Parathyroid adenoma (tissue), 2 donors: ENCODE measurements at regions not wholly inside any gene's neighbourhood (a gene's known extent, or its start where the extent isn't known, plus 50 kb on each side); places are given as distances from the start of the nearest gene placed in this dataset.
"Not testable (repeated sequence)": the region's sequence is repeated elsewhere in the genome, so short reads cannot be mapped to it uniquely, and the experiment has no call there.

ENCODE experiments used
- H2AFZ ChIP-seq: fragments of 300-600 bp; sonication (generic); one replicate; pipeline ENCODE4 v1.7.0; 2017; ENCODE audit warnings: antibody characterized with exemption, mild to moderate bottlenecking
- H3K27ac ChIP-seq: fragments of 300-600 bp; sonication (generic); one replicate; pipeline ENCODE4 v1.7.0; 2017
- H3K27me3 ChIP-seq: fragments of 300-600 bp; sonication (generic); one replicate; pipeline ENCODE4 v1.7.0; 2017; ENCODE audit warnings: low read length; ENCODE audit not compliant: control insufficient read depth, insufficient read depth
- H3K36me3 ChIP-seq: fragments of 300-600 bp; sonication (generic); one replicate; pipeline ENCODE4 v1.7.0; 2017; ENCODE audit warnings: low read length; ENCODE audit not compliant: control insufficient read depth, insufficient read depth
- H3K4me1 ChIP-seq: fragments of 300-600 bp; sonication (generic); one replicate; pipeline ENCODE4 v1.7.0; 2017; ENCODE audit warnings: control low read depth
- H3K4me2 ChIP-seq: fragments of 300-600 bp; sonication (generic); one replicate; pipeline ENCODE4 v1.7.0; 2017; ENCODE audit warnings: low read length
- H3K4me3 ChIP-seq: fragments of 300-600 bp; sonication (generic); one replicate; pipeline ENCODE4 v1.7.0; 2017; ENCODE audit warnings: low read depth, low read length
- H3K79me2 ChIP-seq: fragments of 300-600 bp; sonication (generic); one replicate; pipeline ENCODE4 v1.7.0; 2017; ENCODE audit warnings: control low read depth
- H3K9ac ChIP-seq: fragments of 300-600 bp; sonication (generic); one replicate; pipeline ENCODE4 v1.7.0; 2017; ENCODE audit warnings: mild to moderate bottlenecking
- H3K9me3 ChIP-seq: fragments of 300-600 bp; sonication (generic); one replicate; pipeline ENCODE4 v1.7.0; 2017; ENCODE audit warnings: low read length; ENCODE audit not compliant: control insufficient read depth
- TF ChIP-seq, protein P1 (sequence below): fragments of 300-600 bp; sonication (generic); IDR thresholded peaks from one replicate; pipeline ENCODE4 v1.7.0; 2017; ENCODE audit warnings: antibody characterized with exemption, mild to moderate bottlenecking
- donor health status: primary hyperparathyroidism.

DNA sequence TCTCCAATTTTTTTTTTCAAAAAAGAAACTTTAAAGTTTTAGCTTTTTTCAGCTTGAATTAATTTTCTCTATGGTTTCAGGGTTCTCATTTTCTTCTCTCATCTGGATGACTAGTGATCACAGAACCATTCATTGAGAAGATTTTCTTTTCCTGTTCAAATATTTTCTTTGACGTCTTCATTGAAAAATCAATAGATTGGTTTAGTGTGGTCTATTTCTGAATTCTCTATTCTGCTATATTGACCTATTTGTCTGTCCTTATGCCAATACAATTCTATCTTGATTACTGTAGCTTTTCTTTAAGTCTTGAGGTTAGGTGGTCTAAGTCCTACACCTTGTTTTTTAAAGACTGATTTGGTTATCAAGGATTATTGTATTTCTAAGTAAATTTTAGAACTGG, 150.2 kb upstream of the MAN1A1 start:
- H3K27ac ChIP-seq, result no peak overlapping the region
- no peak overlapping the region for H2AFZ ChIP-seq
- no peak overlapping the region for H3K4me3 ChIP-seq
- no peaks in the 10 kb centered on the region for H3K36me3 ChIP-seq
- H3K27me3 ChIP-seq, result no peaks in the 10 kb centered on the region
- TF ChIP-seq, protein P1, sequence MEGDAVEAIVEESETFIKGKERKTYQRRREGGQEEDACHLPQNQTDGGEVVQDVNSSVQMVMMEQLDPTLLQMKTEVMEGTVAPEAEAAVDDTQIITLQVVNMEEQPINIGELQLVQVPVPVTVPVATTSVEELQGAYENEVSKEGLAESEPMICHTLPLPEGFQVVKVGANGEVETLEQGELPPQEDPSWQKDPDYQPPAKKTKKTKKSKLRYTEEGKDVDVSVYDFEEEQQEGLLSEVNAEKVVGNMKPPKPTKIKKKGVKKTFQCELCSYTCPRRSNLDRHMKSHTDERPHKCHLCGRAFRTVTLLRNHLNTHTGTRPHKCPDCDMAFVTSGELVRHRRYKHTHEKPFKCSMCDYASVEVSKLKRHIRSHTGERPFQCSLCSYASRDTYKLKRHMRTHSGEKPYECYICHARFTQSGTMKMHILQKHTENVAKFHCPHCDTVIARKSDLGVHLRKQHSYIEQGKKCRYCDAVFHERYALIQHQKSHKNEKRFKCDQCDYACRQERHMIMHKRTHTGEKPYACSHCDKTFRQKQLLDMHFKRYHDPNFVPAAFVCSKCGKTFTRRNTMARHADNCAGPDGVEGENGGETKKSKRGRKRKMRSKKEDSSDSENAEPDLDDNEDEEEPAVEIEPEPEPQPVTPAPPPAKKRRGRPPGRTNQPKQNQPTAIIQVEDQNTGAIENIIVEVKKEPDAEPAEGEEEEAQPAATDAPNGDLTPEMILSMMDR, result no peak
- H3K4me2 ChIP-seq, result no peak overlapping the region
- no peak overlapping the region for H3K9ac ChIP-seq
- H3K4me1 ChIP-seq, result no peaks in the 10 kb centered on the region
- no peaks in the 10 kb centered on the region for H3K9me3 ChIP-seq
- H3K79me2 ChIP-seq, result no peaks in the 10 kb centered on the region

DNA sequence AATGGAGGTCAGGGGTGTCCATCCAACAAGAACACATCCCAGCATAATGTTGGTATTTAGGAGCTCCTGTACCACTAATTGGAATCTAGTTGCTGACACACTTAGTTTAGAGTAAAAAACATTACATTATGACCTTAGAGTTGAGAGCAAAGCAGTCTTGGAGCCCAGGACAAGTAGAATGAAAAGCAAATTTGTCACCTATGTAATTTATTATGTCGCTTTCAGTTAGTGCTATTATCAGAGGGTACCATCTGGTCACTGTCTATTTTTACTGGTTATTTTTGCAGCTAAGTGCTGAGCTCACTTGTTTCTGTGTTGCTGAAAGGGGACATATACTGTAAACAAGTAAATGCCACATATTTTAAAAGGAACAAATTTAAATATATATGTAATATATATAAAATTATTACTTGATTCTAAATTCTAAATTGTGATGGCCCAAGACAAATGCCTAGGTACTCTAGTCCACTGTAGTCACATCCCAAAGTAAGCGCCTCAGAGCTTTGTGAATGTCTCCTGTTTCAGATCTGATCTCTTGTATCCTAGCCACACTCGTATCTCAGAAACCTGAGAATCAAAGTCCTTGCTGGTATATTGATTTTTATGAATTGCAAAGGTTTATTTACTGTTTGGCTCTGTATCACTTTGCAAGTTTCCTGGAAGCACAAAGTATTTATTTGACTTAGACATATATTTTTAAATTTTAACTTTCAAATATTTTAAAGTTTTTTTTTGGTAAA, 148.6 kb upstream of the MAN1A1 start:
- Histone ChIP-seq H3K4me2 (no peak overlapping the region), H3K4me3 (no peak overlapping the region), H3K79me2 (no peaks in the 10 kb centered on the region), H3K36me3 (no peaks in the 10 kb centered on the region), H3K9me3 (no peaks in the 10 kb centered on the region), H3K9ac (no peak overlapping the region), H3K27ac (no peak overlapping the region), H3K4me1 (no peaks in the 10 kb centered on the region), H2AFZ (no peak overlapping the region), H3K27me3 (no peaks in the 10 kb centered on the region)
- TF ChIP-seq, protein P1, result no peak

- H3K27ac ChIP-seq, result no peak overlapping the region
Measured at GRCh38 chr6:119495230-119495683, 145.7 kb upstream of the MAN1A1 start.

GRCh38 chr6:119493980-119494379, 144.4 kb upstream of the MAN1A1 start:
- Histone ChIP-seq H3K27me3 (no peaks in the 10 kb centered on the region), H2AFZ (no peak overlapping the region), H3K27ac (no peak overlapping the region), H3K4me1 (no peaks in the 10 kb centered on the region), H3K36me3 (no peaks in the 10 kb centered on the region), H3K4me3 (no peak overlapping the region), H3K9me3 (no peaks in the 10 kb centered on the region), H3K9ac (no peak overlapping the region), H3K4me2 (no peak overlapping the region), H3K79me2 (no peaks in the 10 kb centered on the region)
- TF ChIP-seq, protein P1, result no peak

More at GRCh38 chr6:119495230-119495683, 145.7 kb upstream of the MAN1A1 start:
- Histone ChIP-seq H3K4me1 (no peaks in the 10 kb centered on the region), H3K4me3 (no peak overlapping the region), H2AFZ (no peak overlapping the region), H3K36me3 (no peaks in the 10 kb centered on the region), H3K4me2 (no peak overlapping the region), H3K27me3 (no peaks in the 10 kb centered on the region), H3K9ac (no peak overlapping the region), H3K79me2 (no peaks in the 10 kb centered on the region), H3K9me3 (no peaks in the 10 kb centered on the region)
- TF ChIP-seq, protein P1, result no peak

DNA sequence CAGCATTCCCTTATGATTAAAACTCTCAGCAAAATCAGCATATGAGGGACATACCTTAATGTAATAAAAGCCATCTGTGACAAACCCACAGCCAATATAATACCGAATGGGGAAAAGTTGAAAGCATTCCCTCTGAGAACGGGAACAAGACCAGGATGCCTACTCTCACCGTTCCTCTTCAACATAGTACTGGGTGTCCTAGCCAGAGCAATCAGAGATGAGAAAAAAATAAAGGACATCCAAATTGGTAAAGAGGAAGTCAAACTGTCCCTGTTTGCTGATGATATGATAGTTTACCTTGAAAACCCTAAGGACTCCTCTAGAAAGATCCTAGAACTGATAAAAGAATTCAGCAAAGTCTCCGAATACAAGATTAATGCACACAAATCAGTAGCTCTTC, 141.6 kb upstream of the MAN1A1 start:
- not testable (repeated sequence) for H3K4me3 ChIP-seq, H3K9ac ChIP-seq, H3K79me2 ChIP-seq, H3K9me3 ChIP-seq, H3K36me3 ChIP-seq, H2AFZ ChIP-seq, H3K4me1 ChIP-seq, H3K4me2 ChIP-seq, H3K27ac ChIP-seq, H3K27me3 ChIP-seq

GRCh38 chr6:119490050-119490449, 140.5 kb upstream of the MAN1A1 start:
- H3K27me3 ChIP-seq, H3K4me3 ChIP-seq, H3K27ac ChIP-seq, H3K36me3 ChIP-seq, H3K4me1 ChIP-seq, H3K4me2 ChIP-seq, H3K9ac ChIP-seq, H3K9me3 ChIP-seq, H2AFZ ChIP-seq, H3K79me2 ChIP-seq: not testable (repeated sequence)
